ENCODE measurements at regions not wholly inside any gene's neighbourhood (a gene's known extent, or its start where the extent isn't known, plus 50 kb on each side); places are given as distances from the start of the nearest gene placed in this dataset.
"Not testable (repeated sequence)": the region's sequence is repeated elsewhere in the genome, so short reads cannot be mapped to it uniquely, and the experiment has no call there.

GRCh38 chr2:111511062-111511461 lies 372.9 kb downstream of the ANAPC1 start:
- not testable (repeated sequence) for TF ChIP-seq CHD1 (IDR thresholded peaks at IDR 0.05; ENCODE audit: low read depth, low read length); CTCF (IDR thresholded peaks at IDR 0.05; ENCODE audit: control extremely low read depth in 1 of 3, insufficient read depth in 1 of 3, low read depth in 1 of 3, low read length in 3 of 3); JUND (IDR thresholded peaks at IDR 0.05; ENCODE audit: low read length); EGR1 (IDR thresholded peaks at IDR 0.05; ENCODE audit: borderline replicate concordance, low read depth, low read length); TBP (IDR thresholded peaks at IDR 0.05; ENCODE audit: low read depth, low read length); POLR2AphosphoS5 (IDR thresholded peaks at IDR 0.05; ENCODE audit: low read depth, low read length); GABPA (IDR thresholded peaks at IDR 0.05; ENCODE audit: borderline replicate concordance, insufficient read depth, low read length); EZH2 (IDR thresholded peaks at IDR 0.05; ENCODE audit: low read depth, low read length, severe bottlenecking); ASH2L (IDR thresholded peaks at IDR 0.05; ENCODE audit: low read length); MAX (IDR thresholded peaks at IDR 0.05); ATF3 (IDR thresholded peaks at IDR 0.05; ENCODE audit: insufficient read depth, low read depth, low read length); POLR2A (IDR thresholded peaks at IDR 0.05; ENCODE audit: control extremely low read depth in 1 of 2, low read depth in 2 of 2, low read length in 2 of 2); JUN (IDR thresholded peaks at IDR 0.05; ENCODE audit: low read depth, low read length)

Measured in H1 (cell line).